ENCODE measurements at regions not wholly inside any gene's neighbourhood (a gene's known extent, or its start where the extent isn't known, plus 50 kb on each side); places are given as distances from the start of the nearest gene placed in this dataset.

GRCh38 chr13:83216479-83217245 lies 665.6 kb downstream of the SLITRK1 start:
- no peaks in the 10 kb centered on the region for H3K36me3 Mint-ChIP-seq
- Histone ChIP-seq H3K4me1 (ENCODE audit: insufficient read depth, low read length) (no peaks in the 10 kb centered on the region), H3K9me3 (ENCODE audit: control insufficient read depth in 1 of 2, low read length in 2 of 2) (no peaks in the 10 kb centered on the region), H3K27ac (ENCODE audit: low read depth, low read length) (no peak overlapping the region), H3K4me3 (ENCODE audit: low read length in 2 of 2) (no peak overlapping the region), H3K36me3 (ENCODE audit: insufficient read depth, low read length) (no peaks in the 10 kb centered on the region), H3K27me3 (ENCODE audit: insufficient read depth, low read length) (no peaks in the 10 kb centered on the region)
- POLR2A ChIA-PET (ENCODE audit: partially characterized antibody) = no interaction called here
- no peak overlapping the region for H3K27ac Mint-ChIP-seq
- CTCF ChIA-PET (ENCODE audit: partially characterized antibody) = no interaction called here
- DNase-seq = no peak
- no peaks in the 10 kb centered on the region for H3K4me1 Mint-ChIP-seq
- H3K9me3 Mint-ChIP-seq = peaks cover 0 to 12% (median under 1%) of the 10 kb centered on the region in 8 donors
- no peaks in the 10 kb centered on the region for H3K27me3 Mint-ChIP-seq
- no peak overlapping the region for H3K4me3 Mint-ChIP-seq
- intact Hi-C loops (cut with micrococcal nuclease) = no loop called here

GRCh38 chr13:83215627-83216026 lies 666.6 kb downstream of the SLITRK1 start:
- intact Hi-C loops (cut with micrococcal nuclease) = no loop called here

GRCh38 chr13:83214452-83214851 lies 667.8 kb downstream of the SLITRK1 start:
- POLR2A ChIA-PET (ENCODE audit: partially characterized antibody) = no interaction called here
- no peaks in the 10 kb centered on the region for H3K27me3 Mint-ChIP-seq
- peaks cover 0 to 16% (median 6%) of the 10 kb centered on the region in 8 donors for H3K9me3 Mint-ChIP-seq
- H3K9me3 ChIP-seq (ENCODE audit: control insufficient read depth in 1 of 2, low read length in 2 of 2) = no peaks in the 10 kb centered on the region
- CTCF ChIA-PET (ENCODE audit: partially characterized antibody) = no interaction called here
- H3K36me3 ChIP-seq (ENCODE audit: insufficient read depth, low read length) = no peaks in the 10 kb centered on the region
- H3K4me1 Mint-ChIP-seq = no peaks in the 10 kb centered on the region
- no peaks in the 10 kb centered on the region for H3K36me3 Mint-ChIP-seq
- no peak overlapping the region for H3K27ac Mint-ChIP-seq
- DNase-seq = no peak
- H3K27me3 ChIP-seq (ENCODE audit: insufficient read depth, low read length) = no peaks in the 10 kb centered on the region
- H3K4me3 Mint-ChIP-seq = no peak overlapping the region
- H3K4me3 ChIP-seq (ENCODE audit: low read length in 2 of 2) = no peak overlapping the region
- intact Hi-C loops (cut with micrococcal nuclease) = no loop called here
- H3K4me1 ChIP-seq (ENCODE audit: insufficient read depth, low read length) = no peaks in the 10 kb centered on the region
- H3K27ac ChIP-seq (ENCODE audit: low read depth, low read length) = no peak overlapping the region

More at GRCh38 chr13:83215627-83216026, 666.6 kb downstream of the SLITRK1 start:
- ChIA-PET CTCF (ENCODE audit: partially characterized antibody) (no interaction called here), POLR2A (ENCODE audit: partially characterized antibody) (no interaction called here)
- H3K27ac Mint-ChIP-seq = no peak overlapping the region
- H3K36me3 ChIP-seq (ENCODE audit: insufficient read depth, low read length) = no peaks in the 10 kb centered on the region
- no peak for DNase-seq
- no peak overlapping the region for H3K27ac ChIP-seq (ENCODE audit: low read depth, low read length)
- no peaks in the 10 kb centered on the region for H3K4me1 Mint-ChIP-seq
- H3K27me3 ChIP-seq (ENCODE audit: insufficient read depth, low read length) = no peaks in the 10 kb centered on the region
- no peaks in the 10 kb centered on the region for H3K36me3 Mint-ChIP-seq
- H3K4me3 Mint-ChIP-seq = no peak overlapping the region
- H3K27me3 Mint-ChIP-seq = no peaks in the 10 kb centered on the region
- no peaks in the 10 kb centered on the region for H3K4me1 ChIP-seq (ENCODE audit: insufficient read depth, low read length)
- H3K9me3 Mint-ChIP-seq = peaks cover 0 to 16% (median 2%) of the 10 kb centered on the region in 8 donors
- H3K4me3 ChIP-seq (ENCODE audit: low read length in 2 of 2) = no peak overlapping the region
- H3K9me3 ChIP-seq (ENCODE audit: control insufficient read depth in 1 of 2, low read length in 2 of 2) = no peaks in the 10 kb centered on the region

- no peak overlapping the region for H3K27ac ChIP-seq (ENCODE audit: low read depth, low read length)
- H3K9me3 Mint-ChIP-seq = peaks cover 0 to 16% (median 7%) of the 10 kb centered on the region in 8 donors
- CTCF ChIA-PET (ENCODE audit: partially characterized antibody) = no interaction called here
- no peak for DNase-seq
- no peaks in the 10 kb centered on the region for H3K4me1 ChIP-seq (ENCODE audit: insufficient read depth, low read length)
- intact Hi-C loops (cut with micrococcal nuclease) = no loop called here
- no peaks in the 10 kb centered on the region for H3K27me3 Mint-ChIP-seq
- no peak overlapping the region for H3K4me3 ChIP-seq (ENCODE audit: low read length in 2 of 2)
- H3K36me3 ChIP-seq (ENCODE audit: insufficient read depth, low read length) = no peaks in the 10 kb centered on the region
- no peak overlapping the region for H3K4me3 Mint-ChIP-seq
- H3K27ac Mint-ChIP-seq = no peak overlapping the region
- H3K36me3 Mint-ChIP-seq = no peaks in the 10 kb centered on the region
- no peaks in the 10 kb centered on the region for H3K27me3 ChIP-seq (ENCODE audit: insufficient read depth, low read length)
- no peaks in the 10 kb centered on the region for H3K4me1 Mint-ChIP-seq
- POLR2A ChIA-PET (ENCODE audit: partially characterized antibody) = no interaction called here
- H3K9me3 ChIP-seq (ENCODE audit: control insufficient read depth in 1 of 2, low read length in 2 of 2) = no peaks in the 10 kb centered on the region
Measured at GRCh38 chr13:83211301-83211700, 671.0 kb downstream of the SLITRK1 start.

- no peak for DNase-seq
- H3K36me3 ChIP-seq (ENCODE audit: insufficient read depth, low read length) = no peaks in the 10 kb centered on the region
- ChIA-PET CTCF (ENCODE audit: partially characterized antibody) (no interaction called here), POLR2A (ENCODE audit: partially characterized antibody) (no interaction called here)
- Mint-ChIP-seq H3K27ac (no peak overlapping the region), H3K36me3 (no peaks in the 10 kb centered on the region), H3K27me3 (no peaks in the 10 kb centered on the region), H3K4me3 (no peak overlapping the region), H3K9me3 (peaks cover 0 to 11% (median 5%) of the 10 kb centered on the region in 8 donors), H3K4me1 (no peaks in the 10 kb centered on the region)
- H3K9me3 ChIP-seq (ENCODE audit: control insufficient read depth in 1 of 2, low read length in 2 of 2) = no peaks in the 10 kb centered on the region
- no peak overlapping the region for H3K27ac ChIP-seq (ENCODE audit: low read depth, low read length)
- H3K4me1 ChIP-seq (ENCODE audit: insufficient read depth, low read length) = no peaks in the 10 kb centered on the region
- no peak overlapping the region for H3K4me3 ChIP-seq (ENCODE audit: low read length in 2 of 2)
- H3K27me3 ChIP-seq (ENCODE audit: insufficient read depth, low read length) = no peaks in the 10 kb centered on the region
- intact Hi-C loops (cut with micrococcal nuclease) = no loop called here
Measured at GRCh38 chr13:83204886-83205285, 677.4 kb downstream of the SLITRK1 start.

GRCh38 chr13:83201506-83201905 lies 680.8 kb downstream of the SLITRK1 start:
- H3K4me3 ChIP-seq (ENCODE audit: low read length in 2 of 2) = no peak overlapping the region
- no peaks in the 10 kb centered on the region for H3K9me3 ChIP-seq (ENCODE audit: control insufficient read depth in 1 of 2, low read length in 2 of 2)
- ChIA-PET POLR2A (ENCODE audit: partially characterized antibody) (no interaction called here), CTCF (ENCODE audit: partially characterized antibody) (no interaction called here)
- intact Hi-C loops (cut with micrococcal nuclease) = no loop called here
- Mint-ChIP-seq H3K36me3 (no peaks in the 10 kb centered on the region), H3K9me3 (peaks cover 0 to 10% (median 5%) of the 10 kb centered on the region in 8 donors), H3K4me1 (no peaks in the 10 kb centered on the region), H3K27me3 (no peaks in the 10 kb centered on the region), H3K27ac (no peak overlapping the region), H3K4me3 (no peak overlapping the region)
- H3K36me3 ChIP-seq (ENCODE audit: insufficient read depth, low read length) = no peaks in the 10 kb centered on the region
- no peak overlapping the region for H3K27ac ChIP-seq (ENCODE audit: low read depth, low read length)
- H3K4me1 ChIP-seq (ENCODE audit: insufficient read depth, low read length) = no peaks in the 10 kb centered on the region
- no peaks in the 10 kb centered on the region for H3K27me3 ChIP-seq (ENCODE audit: insufficient read depth, low read length)
- no peak for DNase-seq

- Mint-ChIP-seq H3K27me3 (no peaks in the 10 kb centered on the region), H3K36me3 (no peaks in the 10 kb centered on the region), H3K27ac (no peak overlapping the region), H3K9me3 (peaks cover 0 to 9% (median 4%) of the 10 kb centered on the region in 8 donors), H3K4me3 (no peak overlapping the region), H3K4me1 (no peaks in the 10 kb centered on the region)
- H3K4me1 ChIP-seq (ENCODE audit: insufficient read depth, low read length) = no peaks in the 10 kb centered on the region
- DNase-seq = no peak
- H3K4me3 ChIP-seq (ENCODE audit: low read length in 2 of 2) = no peak overlapping the region
- ChIA-PET CTCF (ENCODE audit: partially characterized antibody) (no interaction called here), POLR2A (ENCODE audit: partially characterized antibody) (no interaction called here)
- H3K36me3 ChIP-seq (ENCODE audit: insufficient read depth, low read length) = no peaks in the 10 kb centered on the region
- no peak overlapping the region for H3K27ac ChIP-seq (ENCODE audit: low read depth, low read length)
- intact Hi-C loops (cut with micrococcal nuclease) = no loop called here
- no peaks in the 10 kb centered on the region for H3K27me3 ChIP-seq (ENCODE audit: insufficient read depth, low read length)
- no peaks in the 10 kb centered on the region for H3K9me3 ChIP-seq (ENCODE audit: control insufficient read depth in 1 of 2, low read length in 2 of 2)
Measured at GRCh38 chr13:83197316-83197715, 685.0 kb downstream of the SLITRK1 start.

Measured in CD4-positive, alpha-beta memory T cell (primary cell).